ENCODE measurements at regions not wholly inside any gene's neighbourhood (a gene's known extent, or its start where the extent isn't known, plus 50 kb on each side); places are given as distances from the start of the nearest gene placed in this dataset.
A peak's percentile ranks its signal among the peaks of the same experiment; 100 is the strongest.

GRCh38 chr15:77800305-77800704 is 167.6 kb upstream of the LINGO1 start:
- H3K9me3 ChIP-seq: no peaks in the 10 kb centered on the region
- 64 to 76% methylated on average over 5 of the region's 5 CpGs for WGBS, 2 donors
- H3K4me3 ChIP-seq (replicated peaks in 1 of 3): no peak overlapping the region
- intact Hi-C loops (cut with DNase I): no loop called here
- H3K27ac ChIP-seq: no peak overlapping the region
- TF ChIP-seq POLR2A (IDR thresholded peaks at IDR 0.05): no peak
- no peak for TF ChIP-seq CTCF (IDR thresholded peaks at IDR 0.05)
- H3K36me3 ChIP-seq: no peaks in the 10 kb centered on the region
- H3K4me1 ChIP-seq: peaks cover 9 to 13% of the 10 kb centered on the region in 2 donors
- H3K27me3 ChIP-seq: no peaks in the 10 kb centered on the region
- no peak for DNase-seq

GRCh38 chr15:77798847-77799246 is 166.1 kb upstream of the LINGO1 start:
- Histone ChIP-seq H3K27me3 (no peaks in the 10 kb centered on the region), H3K36me3 (no peaks in the 10 kb centered on the region), H3K4me3 (replicated peaks in 1 of 3) (no peak overlapping the region), H3K4me1 (peaks cover 9 to 13% of the 10 kb centered on the region in 2 donors), H3K27ac (peak overlapping the region in 2 of 3 donors; percentile 58 to 85), H3K9me3 (no peaks in the 10 kb centered on the region)
- intact Hi-C loops (cut with DNase I): no loop called here
- 66 to 82% methylated on average over 2 to 3 of the region's 3 CpGs for WGBS, 2 donors
- no peak for TF ChIP-seq CTCF (IDR thresholded peaks at IDR 0.05)
- DNase-seq: no peak

- Histone ChIP-seq H3K4me1 (peaks cover 9 to 13% of the 10 kb centered on the region in 2 donors), H3K27ac (peak overlapping the region; percentile 56 to 85 (median 58)), H3K36me3 (no peaks in the 10 kb centered on the region), H3K27me3 (no peaks in the 10 kb centered on the region), H3K4me3 (replicated peaks in 1 of 3) (no peak overlapping the region), H3K9me3 (no peaks in the 10 kb centered on the region)
- TF ChIP-seq CTCF (IDR thresholded peaks at IDR 0.05) (no peak), POLR2A (IDR thresholded peaks at IDR 0.05) (no peak)
- intact Hi-C loops (cut with DNase I): no loop called here
- peak; percentile 87 to 89 for DNase-seq
- 24 to 42% methylated on average over 8 to 11 of the region's 13 CpGs for WGBS, 2 donors
Measured at GRCh38 chr15:77798151-77798835, 165.6 kb upstream of the LINGO1 start.

GRCh38 chr15:77797270-77797669 is 164.6 kb upstream of the LINGO1 start:
- H3K36me3 ChIP-seq: no peaks in the 10 kb centered on the region
- WGBS, 2 donors: 47 to 53% methylated on average over 8 of the region's 8 CpGs
- intact Hi-C loops (cut with DNase I): no loop called here
- DNase-seq: peak; percentile 57 to 73
- TF ChIP-seq POLR2A (IDR thresholded peaks at IDR 0.05): no peak
- TF ChIP-seq CTCF (IDR thresholded peaks at IDR 0.05): no peak
- H3K4me1 ChIP-seq: peaks cover 9 to 13% of the 10 kb centered on the region in 2 donors
- peak overlapping the region; percentile 56 to 85 (median 58) for H3K27ac ChIP-seq
- H3K9me3 ChIP-seq: no peaks in the 10 kb centered on the region
- H3K4me3 ChIP-seq (replicated peaks in 1 of 3): no peak overlapping the region
- H3K27me3 ChIP-seq: no peaks in the 10 kb centered on the region

GRCh38 chr15:77796046-77796729 is 163.5 kb upstream of the LINGO1 start:
- peaks cover 9 to 13% of the 10 kb centered on the region in 2 donors for H3K4me1 ChIP-seq
- H3K27me3 ChIP-seq: no peaks in the 10 kb centered on the region
- no peaks in the 10 kb centered on the region for H3K9me3 ChIP-seq
- no peak for TF ChIP-seq POLR2A (IDR thresholded peaks at IDR 0.05)
- TF ChIP-seq CTCF (IDR thresholded peaks at IDR 0.05): no peak
- no peak overlapping the region for H3K4me3 ChIP-seq (replicated peaks in 1 of 3)
- H3K27ac ChIP-seq: no peak overlapping the region
- 73 to 84% methylated on average over 9 to 11 of the region's 11 CpGs for WGBS, 2 donors
- DNase-seq: no peak
- H3K36me3 ChIP-seq: no peaks in the 10 kb centered on the region
- intact Hi-C loops (cut with DNase I): no loop called here

Measured in thyroid gland (tissue), 4 donors.